ENCODE measurements at regions not wholly inside any gene's neighbourhood (a gene's known extent, or its start where the extent isn't known, plus 50 kb on each side); places are given as distances from the start of the nearest gene placed in this dataset.
"Not testable (repeated sequence)": the region's sequence is repeated elsewhere in the genome, so short reads cannot be mapped to it uniquely, and the experiment has no call there.

DNA sequence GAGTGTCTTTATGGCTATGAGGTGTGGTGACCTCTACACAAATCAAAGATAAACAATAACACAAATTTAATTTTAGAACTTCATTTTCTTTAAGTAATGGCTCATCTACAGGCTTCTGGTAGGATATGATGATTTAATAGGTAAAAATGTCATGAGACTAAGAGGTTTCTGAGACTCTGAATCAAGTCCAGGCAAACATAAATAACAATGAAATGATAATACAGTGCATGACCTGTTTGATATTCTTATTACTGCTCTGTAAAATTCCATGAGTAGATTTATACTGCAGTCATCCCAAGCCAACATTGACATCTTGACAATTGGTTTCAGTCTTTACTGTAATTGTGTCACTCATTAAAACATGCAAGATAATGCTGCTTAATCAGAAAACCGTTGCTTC, 936.8 kb downstream of the MCTP2 start:
- no peak for DNase-seq (ENCODE audit: extremely low read depth in 1 of 2, low read depth in 1 of 2)

DNA sequence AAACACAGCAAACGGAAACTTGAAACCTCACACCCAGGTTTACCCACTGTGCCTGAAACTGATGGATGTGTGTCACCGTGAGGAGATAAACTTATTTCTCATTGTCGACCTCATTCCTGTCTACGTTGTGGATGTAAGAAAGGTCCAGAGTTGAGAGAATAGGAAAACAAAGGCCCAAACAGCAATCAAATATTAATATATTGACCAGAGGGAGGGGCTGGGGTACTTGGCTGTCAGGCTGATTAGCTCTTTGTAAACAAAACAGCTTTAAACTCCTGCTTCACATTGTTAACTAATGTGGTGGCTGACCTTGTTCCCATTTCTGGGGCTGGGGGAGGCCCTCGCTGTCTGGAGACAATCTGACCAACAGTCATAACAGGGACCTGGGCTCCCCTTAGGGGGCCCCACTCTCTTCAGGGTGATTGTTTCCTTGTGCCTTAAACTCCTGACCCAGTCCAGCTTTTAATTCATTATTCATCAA, 937.6 kb downstream of the MCTP2 start:
- no peak for DNase-seq (ENCODE audit: extremely low read depth in 1 of 2, low read depth in 1 of 2)

DNA sequence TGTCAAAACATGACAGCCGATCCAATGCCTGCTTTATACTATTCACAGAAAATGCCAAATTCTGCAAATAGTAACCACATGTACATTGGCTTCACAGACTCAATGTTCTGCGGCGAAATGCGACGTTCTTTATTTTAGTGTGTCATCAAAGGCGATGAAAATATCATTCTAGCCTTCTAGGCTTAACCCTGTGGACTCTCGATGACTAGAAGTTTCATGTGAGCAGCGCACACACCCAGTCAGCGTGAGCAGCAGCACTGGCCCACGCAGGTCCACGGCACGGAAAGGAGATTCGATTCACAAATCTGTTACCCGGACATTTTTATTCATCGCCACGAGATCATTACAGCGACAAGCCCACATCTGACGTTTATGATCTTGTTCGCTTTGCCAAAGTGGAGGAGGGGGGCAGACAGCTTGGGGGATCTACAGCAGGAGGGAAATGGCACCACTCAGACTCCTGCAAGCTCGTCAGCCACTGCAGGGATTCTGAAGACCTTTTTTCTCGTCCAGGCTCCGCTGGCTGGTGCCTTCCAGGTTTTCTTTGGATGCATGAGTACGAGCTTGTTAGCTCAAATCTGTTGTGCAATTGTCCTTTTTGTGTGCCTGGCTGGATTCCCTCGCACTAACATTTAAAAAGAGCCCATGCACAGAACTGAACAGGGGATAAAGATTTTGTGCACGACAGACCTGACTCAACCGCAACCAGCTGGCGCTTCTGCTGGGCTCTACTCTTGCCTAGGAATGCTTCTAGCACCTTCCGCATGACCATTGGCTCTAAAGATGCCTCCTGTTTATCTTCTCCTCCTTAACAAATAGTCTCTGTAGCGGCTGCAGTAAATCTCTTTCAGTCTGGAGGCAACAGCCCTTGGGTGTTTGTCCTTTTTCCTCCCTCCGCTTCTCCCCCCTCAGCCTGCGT, 938.4 kb downstream of the MCTP2 start:
- no peak for DNase-seq (ENCODE audit: extremely low read depth in 1 of 2, low read depth in 1 of 2)

DNA sequence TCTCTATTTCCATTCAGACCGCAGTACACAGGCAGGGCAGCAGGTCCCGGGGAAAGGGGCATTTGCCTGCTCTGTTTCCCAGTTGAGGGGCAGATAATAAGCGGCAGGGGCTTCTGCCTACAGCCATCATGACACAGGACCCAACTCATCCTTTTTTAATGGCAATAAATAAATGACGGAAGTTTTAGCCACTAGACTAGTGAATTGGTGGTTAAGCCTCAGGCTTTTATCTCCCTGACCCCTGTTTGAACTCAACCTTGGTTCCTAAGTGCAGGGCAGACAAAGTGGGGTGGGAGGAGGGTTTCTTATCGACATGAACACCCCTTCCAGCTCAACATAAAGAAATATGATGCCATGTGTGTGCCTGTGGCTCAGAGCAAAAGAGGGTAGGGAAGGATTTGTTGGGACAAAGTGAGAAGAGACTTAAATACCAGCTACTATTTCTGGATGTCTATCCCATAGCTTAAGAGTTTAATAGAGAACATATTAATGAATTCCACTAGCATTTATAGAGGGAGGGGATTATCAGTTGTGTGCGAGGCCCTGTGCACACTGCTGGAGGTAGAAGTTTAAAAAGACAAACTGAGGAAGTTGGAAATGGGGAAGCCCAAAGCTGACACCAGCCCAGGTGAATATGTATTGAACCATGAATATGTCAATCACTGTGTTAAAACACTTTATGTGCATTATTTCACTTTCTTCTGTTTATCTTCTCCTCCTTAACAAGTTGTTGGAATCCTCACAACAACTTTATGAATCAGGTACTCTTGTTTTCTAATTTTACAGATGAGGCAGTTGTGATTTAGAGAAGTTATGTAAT, 939.4 kb downstream of the MCTP2 start:
- no peak for DNase-seq (ENCODE audit: extremely low read depth in 1 of 2, low read depth in 1 of 2)

DNA sequence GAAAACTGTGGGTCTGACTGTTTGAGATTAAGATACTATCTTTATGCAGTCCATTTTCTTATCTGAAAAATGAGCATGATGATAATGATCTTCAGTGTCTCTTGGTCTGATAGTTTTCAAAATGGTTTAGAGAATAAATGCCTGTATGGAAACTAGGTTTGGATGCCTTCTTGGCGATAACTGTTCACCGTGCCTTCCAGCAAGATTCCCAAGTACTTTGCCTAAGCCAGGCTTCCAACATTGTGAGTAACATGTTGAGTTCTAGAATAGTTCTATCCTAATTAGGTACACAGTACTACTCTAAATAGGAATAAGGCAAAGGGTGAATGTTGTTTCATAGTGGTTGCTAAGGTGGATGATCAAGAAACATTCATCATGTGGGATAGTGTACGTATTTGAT, 940.2 kb downstream of the MCTP2 start:
- DNase-seq (ENCODE audit: extremely low read depth in 1 of 2, low read depth in 1 of 2), result no peak

DNA sequence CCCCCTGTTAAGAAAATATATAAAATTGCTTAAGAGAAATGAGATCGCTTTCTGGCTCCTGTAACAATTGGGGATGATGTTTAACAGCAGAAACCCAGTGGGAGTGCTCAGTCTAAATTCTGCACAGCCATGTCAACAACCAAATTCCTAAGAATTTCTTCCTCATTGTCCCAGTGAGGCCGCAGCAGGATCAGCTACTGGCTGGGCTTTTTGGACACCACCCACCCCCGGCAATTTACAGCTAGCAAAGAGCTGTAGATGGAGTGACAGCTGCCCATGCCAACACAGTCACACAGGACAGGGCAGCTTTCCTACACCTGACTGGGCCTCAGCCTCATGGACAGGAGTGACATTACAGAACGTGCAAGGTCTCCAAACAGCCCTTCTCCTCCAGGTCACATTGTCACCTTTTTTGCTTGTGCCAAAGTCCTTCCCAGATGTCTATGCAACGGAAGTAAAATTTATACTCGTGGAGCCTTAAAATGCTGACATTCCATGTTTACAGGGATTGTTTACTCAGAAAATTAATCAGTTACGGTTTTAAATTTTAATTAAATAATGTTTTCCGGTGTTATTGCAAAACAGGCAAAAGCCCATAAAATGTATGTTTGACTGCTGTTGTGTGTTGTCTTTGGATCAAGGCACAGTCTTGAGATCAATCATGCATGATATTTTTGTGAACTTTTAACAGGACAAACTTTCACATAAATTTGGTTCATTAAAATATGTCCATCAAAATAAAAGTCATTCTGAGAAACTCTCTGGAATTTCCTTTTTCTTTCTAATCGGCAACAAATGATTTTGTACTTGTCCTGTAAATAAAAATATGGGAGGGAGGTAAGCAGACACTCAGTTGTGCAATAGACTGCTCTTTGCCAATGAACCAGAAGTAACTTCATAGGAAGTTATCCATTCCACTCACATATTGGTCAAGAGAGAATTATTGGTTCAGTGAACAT, 943.2 kb downstream of the MCTP2 start:
- no peak for DNase-seq (ENCODE audit: extremely low read depth in 1 of 2, low read depth in 1 of 2)

DNA sequence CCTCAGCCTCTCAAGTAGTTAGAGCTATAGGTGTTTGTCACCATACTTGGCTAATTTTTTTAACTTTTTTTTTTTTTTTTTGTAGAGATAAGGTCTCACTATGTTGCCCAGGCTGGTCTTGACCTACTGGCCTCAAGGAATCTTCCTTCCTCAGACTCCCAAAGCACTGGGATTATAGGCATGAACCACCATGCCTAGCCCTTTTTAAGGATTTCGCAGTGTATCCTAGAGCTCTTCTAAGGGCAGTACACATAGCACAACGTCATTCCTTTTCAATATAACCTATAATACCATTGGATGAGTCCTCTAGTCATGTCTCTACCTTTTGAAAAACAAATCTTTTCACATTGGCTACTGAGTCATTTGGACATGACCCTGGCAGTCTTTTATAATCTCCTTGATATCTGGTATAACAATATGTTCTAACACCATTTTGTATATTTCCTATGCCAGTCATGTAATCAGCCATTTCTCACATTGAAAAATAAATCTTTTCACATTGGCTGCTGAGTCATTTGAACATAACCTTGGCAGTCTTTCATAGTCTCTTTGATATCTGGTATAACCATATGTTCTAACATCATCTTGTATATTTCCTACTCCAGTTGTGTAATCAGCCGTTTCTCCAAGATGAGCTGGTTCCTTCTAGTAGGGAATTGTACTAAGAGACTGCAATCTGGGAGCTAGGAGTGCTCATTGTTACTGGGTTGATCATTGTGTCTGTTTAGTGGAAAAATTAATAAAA, 944.7 kb downstream of the MCTP2 start:
- no peak for DNase-seq (ENCODE audit: extremely low read depth in 1 of 2, low read depth in 1 of 2)

DNA sequence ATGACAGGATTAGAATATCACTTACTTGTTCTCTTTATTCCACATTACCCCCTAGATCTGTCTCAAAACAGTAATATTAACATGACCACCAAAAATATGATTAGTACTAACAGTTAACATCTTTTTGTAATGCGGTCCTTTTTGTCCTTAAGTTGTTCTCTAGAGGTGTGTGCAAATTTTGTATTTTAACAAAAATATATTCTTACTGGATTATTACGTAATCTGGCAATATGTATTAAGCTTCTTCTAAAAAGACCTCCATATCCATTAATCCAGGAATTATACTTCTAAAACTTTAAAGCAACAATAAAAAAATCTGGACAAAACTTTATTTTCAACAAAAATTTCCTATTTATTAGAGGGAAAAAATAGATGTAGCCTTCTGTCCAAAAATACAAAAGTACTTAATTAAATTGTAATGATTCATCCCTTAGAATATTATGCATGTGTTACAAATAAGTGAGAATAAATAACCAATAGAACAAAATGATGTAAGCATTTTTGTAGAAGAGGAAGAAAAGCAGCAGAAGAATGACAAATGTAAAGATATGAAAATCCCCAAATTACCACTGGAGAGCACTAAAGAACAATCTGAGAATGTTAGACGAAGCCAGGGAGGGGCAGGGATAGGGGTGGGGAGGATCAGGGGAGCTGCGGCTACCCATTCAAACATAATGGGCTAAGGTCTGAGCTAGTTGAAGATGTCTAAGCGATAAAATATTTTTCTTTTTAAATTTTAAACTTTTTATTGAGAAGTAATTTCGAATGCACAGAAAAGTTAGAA, 945.6 kb downstream of the MCTP2 start:
- no peak for DNase-seq (ENCODE audit: extremely low read depth in 1 of 2, low read depth in 1 of 2)

DNA sequence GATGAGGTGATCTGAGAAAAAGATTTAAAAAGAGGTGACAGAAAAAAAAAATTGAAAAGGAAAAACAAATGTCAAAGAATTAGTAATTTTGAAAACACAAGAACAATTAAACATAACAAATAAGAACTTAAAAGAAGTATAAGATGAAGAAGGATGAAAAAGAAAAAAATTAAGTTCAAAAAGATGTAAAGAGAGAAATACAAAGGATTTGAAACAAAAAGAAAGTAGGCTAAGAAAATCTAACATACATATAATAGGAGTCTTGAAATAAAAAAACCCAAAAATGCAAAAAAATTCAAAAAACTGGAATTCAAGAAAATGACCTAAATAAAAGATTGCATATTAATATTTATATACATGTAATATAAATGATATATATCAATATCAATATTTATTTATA, 949.2 kb downstream of the MCTP2 start:
- no peak for DNase-seq (ENCODE audit: extremely low read depth in 1 of 2, low read depth in 1 of 2)

DNA sequence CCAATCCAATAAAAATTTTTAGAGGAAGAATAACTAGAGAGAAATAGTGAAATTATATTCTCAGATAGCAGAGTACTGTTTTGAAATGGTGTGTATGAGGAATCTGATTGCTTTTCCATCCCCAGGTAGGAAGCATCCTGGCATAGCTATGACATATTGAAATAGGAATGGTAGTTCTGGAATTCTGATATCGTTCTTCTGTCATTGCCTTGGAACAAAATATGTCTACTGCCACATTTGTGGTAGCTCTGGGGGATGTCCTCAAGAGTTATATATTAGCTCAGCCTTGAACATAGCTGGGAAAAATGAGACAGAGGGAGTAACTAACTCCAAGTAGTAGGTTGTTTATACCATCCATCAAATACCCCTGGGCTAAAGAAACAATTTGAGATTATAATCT, 950.7 kb downstream of the MCTP2 start:
- DNase-seq (ENCODE audit: extremely low read depth in 1 of 2, low read depth in 1 of 2), result no peak

DNA sequence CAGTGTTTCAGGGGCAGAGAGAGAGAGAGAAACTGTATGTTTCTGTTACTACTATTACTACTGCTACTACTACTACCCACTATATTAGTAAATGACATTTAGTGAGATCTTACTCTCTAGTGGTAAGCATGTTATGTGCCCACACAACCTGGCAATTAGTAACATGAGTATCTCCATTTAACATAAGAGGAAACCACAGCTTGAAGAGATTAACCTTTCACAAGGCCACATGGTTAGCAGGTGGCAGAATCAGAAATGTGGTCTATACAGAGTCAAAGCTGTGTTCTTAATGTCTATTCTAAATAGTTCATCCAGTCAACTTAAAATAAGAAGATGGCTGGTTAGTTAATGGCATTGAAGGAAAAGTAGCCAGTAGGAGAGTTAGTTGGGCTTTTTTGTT, 961.6 kb downstream of the MCTP2 start:
- no peak for DNase-seq (ENCODE audit: extremely low read depth in 1 of 2, low read depth in 1 of 2)

DNA sequence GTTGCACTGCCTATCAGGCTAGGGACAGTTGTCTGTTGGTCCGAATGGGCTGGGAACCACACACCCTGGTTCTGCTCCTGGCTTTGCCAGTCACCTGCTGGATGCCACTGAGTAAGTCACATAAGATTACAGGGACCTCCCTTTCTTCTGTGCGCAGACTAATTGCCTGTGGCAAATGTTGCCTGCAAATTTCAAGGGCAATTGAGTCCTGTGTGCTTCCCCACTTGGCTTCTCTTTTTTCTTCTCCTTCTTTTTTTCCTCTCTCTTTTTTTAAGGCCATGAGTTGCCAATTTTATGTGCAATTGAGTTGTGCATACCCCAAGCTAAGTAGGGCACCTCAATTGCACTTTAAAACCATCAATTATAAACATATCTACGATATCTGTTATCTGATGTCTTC, 963.4 kb downstream of the MCTP2 start:
- no peak for DNase-seq (ENCODE audit: extremely low read depth in 1 of 2, low read depth in 1 of 2)

DNA sequence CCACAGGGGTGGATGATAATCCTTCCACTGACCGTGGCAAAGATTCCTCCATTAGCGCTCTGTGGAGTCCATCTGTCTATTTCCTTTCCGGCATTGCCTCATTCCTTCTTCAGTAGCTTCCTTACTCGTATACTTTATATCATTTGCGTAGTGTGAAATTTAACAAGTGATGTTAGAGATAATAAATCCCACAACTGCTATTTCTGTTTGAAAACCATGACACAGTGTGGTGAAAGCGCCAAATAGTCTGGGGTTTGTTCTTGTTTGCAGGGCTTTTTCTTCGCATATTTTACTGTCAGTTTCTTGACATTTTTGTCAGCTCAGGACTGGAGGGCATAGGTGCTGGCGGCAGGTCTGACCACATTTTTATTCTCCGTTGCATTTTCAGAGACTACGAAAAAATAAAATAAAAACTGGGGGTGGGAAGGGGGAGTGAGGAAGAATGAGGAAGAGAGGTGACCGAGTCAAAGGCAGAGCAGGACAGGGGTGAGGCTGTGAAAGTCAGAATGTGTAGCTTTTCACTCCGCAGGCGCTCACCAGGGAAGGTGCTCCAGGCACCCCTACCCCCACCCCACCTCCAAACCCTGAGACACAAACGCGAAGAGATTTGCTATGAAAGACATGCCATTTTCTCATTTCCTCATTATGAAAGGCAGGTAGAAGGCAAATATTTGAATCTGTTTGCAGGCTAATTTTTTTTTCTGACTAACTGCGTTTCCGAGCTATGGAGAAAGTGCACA, 965.0 kb downstream of the MCTP2 start:
- DNase-seq (ENCODE audit: extremely low read depth in 1 of 2, low read depth in 1 of 2), result no peak

DNA sequence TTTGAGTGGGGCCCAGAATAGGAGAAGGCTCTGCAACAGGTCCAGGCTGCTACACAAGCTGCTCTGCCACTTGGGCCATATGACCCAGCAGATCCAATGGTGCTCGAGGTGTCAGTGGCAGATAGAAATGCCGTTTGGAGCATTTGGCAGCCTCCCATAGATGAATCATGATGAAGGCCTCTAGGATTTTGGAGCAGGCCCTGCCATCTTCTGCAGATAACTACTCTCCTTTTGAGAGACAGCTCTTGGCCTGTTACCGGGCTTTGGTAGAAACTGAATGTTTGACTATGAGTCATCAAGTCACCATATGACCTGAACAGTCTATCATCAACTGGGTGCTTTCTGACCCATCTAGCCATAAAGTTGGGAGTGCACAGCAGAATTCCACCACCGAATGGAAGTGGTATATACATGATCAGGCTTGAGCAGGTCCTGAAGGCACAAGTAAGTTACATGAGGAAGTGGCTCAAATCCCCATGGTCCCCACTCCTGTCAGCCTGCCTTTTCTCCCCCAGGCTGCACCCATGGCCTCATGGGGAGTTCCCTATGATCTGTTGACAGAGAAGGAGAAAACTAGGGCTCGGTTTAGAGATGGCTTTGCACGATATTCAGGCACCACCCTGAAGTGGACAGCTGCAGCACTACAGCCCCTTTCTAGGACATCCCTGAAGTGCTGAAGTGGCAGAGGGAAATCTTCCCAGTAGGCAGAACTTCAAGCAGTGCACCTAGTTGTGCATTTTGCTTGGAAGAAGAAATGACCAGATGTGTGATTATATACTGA, 971.4 kb downstream of the MCTP2 start:
- no peak for DNase-seq (ENCODE audit: extremely low read depth in 1 of 2, low read depth in 1 of 2)

DNA sequence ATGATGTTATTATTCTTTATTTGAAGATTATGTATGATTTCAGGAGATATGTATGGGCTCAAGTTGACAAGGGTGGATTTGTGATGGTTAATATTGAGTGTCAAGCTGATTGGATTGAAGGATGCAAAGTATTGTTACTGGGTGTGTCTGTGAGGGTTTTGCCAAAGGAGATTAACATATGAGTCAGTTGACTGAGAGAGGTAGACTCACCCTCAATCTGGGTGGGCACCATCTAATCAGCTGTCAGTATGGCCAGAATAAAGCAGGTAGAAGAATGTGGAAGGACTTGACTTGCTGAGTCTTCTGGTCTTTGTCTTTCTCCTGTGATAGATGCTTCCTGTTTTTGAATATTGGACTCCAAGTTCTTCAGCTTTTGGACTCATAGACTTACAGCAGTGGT, 973.7 kb downstream of the MCTP2 start:
- DNase-seq (ENCODE audit: extremely low read depth in 1 of 2, low read depth in 1 of 2), result no peak

DNA sequence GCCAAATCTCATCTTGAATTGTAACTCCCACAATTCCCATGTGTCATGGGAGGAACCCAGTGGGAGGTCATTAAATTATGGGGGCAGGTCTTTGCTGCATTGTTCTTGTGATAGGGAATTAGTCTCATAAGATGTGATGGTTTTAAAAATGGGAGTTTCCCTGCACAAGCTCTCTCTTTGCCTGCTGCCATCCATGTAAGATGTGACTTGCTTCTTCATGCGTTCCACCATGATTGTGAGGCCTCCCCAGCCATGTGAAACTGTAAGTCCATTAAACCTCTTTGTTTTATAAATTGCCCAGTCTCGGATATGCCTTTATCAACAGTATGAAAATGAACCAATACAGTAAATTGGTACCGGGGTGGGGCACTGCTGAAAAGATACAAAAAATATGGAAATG, 974.5 kb downstream of the MCTP2 start:
- not testable (repeated sequence) for DNase-seq (ENCODE audit: extremely low read depth in 1 of 2, low read depth in 1 of 2)

DNA sequence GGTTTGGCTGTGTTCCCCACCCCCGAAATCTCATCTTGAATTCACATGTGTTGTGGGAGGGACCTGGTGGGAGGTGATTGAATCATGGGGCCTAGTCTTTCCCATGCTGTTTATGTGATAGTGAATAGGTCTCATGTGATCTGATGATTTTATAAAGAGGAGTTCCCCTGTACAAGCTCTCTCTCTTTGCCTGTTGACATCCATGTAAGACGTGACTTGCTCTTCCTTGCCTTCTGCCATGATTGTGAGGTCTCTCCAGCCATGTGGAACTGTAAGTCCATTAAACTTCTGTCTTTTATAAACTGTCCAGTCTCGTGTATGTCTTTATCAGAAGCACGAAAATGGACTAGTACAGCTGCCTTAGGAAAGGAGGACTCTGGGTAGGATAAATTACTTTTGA, 976.7 kb downstream of the MCTP2 start:
- DNase-seq (ENCODE audit: extremely low read depth in 1 of 2, low read depth in 1 of 2), result no peak

DNA sequence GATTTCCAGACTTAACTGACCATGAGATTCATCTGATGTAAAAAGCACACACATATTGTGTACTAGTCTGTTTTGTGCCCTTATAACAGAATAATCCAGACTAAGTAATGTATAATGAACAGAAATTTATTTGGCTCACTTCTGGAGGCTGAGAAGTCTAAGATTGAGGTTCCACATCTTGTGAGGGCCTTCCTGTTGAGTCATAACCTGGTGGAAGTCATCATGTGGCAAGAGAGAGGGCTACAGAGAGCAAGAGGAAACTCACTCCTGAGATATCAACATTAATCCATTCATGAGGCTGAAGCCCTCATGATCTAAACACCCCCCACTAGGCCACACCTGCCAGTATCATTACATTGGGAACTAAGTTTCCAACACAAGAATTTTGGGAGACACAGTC, 977.6 kb downstream of the MCTP2 start:
- DNase-seq (ENCODE audit: extremely low read depth in 1 of 2, low read depth in 1 of 2), result no peak
